CD4-positive, alpha-beta T cell treated with Interleukin-15 for 1 hour (primary cell): ENCODE measurements at regions not wholly inside any gene's neighbourhood (a gene's known extent, or its start where the extent isn't known, plus 50 kb on each side); places are given as distances from the start of the nearest gene placed in this dataset.

ENCODE experiments used
- DNase-seq: peaks from one replicate; pipeline ENCODE4 v3.0.0-alpha.2; 2020

DNA sequence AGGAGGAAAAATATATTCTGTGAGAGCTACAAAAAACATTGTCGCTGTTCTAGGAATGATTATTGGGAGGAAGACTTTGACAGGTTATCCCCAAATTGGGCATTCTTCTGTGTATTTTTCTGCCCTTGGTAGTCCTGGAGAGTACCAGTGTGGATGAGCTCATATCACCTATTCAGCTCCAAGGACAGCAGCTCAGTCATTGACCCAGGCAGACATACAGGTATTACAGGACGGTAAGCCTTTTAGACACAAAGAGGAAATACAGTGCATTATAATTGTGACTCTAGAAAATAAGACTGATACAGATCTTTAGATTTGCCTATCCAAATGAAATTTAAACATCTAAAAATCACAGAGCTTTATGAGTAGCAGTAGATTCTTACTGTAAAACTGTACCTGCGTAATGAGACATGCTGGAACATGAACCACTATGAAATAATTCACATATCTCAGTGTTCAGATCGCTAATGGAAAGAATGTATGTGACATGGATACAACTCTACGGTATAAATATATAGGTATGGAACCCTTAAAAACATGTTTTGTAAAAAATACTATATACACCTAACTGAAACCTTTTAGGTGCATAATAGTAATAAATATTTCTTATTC, 56.0 kb downstream of the PLK2 start:
- no peak for DNase-seq

GRCh38 chr5:58401701-58402100, 58.2 kb downstream of the PLK2 start:
- DNase-seq, result no peak

- DNase-seq, result no peak
These were observed 59.1 kb downstream of the PLK2 start for GRCh38 chr5:58400737-58401136.

DNA sequence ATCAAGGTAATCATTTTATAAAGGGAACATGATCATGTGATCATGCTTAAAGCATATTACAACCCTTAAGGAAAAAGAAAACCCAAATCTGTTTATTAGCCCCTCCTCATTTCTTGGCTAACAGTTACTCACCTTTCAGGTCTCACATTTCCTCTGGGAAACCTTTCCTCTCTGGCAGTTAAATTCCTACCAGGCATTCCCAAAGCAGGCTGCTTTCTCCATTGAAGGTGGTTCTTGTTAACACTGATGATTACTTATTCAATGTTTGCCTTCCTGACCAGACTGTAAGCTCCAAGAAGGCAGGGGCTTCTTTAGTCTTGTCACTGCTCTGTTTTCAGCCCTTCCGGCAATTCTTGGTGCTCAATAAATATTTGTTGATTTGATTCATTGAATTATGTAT, 59.9 kb downstream of the PLK2 start:
- DNase-seq, result no peak

DNA sequence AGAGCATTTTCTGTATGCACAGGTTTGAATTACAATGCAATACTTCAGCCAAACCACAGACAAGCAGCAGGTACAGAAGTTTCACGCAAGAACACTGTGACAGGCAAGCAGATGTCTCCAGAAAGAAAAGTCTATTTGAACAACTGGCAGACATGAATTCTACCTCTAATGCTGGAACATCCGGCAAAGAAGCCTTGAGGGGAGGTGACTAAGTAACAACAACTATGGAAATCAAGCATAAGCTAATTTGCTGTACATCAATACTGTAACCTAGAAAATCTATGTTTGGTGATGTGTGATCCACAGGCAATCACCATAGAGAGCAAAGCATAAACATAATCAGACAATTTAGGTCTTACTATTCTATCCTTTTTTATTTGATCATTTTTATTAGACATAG, 65.5 kb downstream of the PLK2 start:
- DNase-seq, result no peak

- DNase-seq, result no peak
These were observed 66.2 kb downstream of the PLK2 start for GRCh38 chr5:58393716-58394115.

DNA sequence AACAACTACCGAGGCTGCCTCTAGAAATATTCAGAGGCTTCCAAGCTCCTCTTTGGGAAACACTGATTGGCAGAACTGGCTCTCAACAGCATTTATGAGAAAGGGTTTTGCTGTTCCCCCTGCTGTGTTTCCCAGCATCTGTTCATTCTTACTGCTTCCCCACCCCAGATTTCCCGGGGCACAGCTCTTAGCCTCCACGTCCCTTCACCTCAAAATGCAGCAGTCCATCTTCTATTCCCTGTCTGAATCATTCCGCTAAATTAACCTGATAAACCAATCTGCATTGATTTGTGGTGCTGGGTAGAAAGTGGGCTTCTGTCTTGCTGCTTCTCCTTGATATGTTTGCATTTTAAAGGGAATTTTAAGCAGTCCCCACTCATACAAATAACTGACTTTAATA, 67.4 kb downstream of the PLK2 start:
- DNase-seq, result no peak

GRCh38 chr5:58383448-58383847, 76.4 kb downstream of the PLK2 start:
- no peak for DNase-seq

DNA sequence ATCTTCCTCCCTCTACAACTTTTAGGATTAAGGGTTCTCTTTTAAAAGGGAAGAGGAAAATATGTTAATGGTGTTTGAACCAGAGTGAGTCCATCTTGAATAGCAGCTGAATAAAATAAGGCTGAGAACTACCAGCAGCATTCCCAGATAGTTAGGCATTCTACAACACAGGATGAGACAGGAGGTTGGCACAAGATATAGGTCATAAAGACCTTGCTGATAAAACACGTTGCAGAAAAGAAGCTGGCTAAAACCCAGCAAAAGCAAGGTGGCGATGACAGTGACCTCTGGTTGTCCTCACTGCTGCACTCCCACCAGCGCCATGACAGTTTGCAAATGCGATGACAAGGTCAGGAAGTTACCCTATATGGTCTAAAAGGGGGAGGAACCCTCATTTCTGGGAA, 77.8 kb downstream of the PLK2 start:
- DNase-seq, result no peak

GRCh38 chr5:58381566-58381965, 78.3 kb downstream of the PLK2 start:
- no peak for DNase-seq

GRCh38 chr5:58380655-58381054, 79.2 kb downstream of the PLK2 start:
- no peak for DNase-seq

DNA sequence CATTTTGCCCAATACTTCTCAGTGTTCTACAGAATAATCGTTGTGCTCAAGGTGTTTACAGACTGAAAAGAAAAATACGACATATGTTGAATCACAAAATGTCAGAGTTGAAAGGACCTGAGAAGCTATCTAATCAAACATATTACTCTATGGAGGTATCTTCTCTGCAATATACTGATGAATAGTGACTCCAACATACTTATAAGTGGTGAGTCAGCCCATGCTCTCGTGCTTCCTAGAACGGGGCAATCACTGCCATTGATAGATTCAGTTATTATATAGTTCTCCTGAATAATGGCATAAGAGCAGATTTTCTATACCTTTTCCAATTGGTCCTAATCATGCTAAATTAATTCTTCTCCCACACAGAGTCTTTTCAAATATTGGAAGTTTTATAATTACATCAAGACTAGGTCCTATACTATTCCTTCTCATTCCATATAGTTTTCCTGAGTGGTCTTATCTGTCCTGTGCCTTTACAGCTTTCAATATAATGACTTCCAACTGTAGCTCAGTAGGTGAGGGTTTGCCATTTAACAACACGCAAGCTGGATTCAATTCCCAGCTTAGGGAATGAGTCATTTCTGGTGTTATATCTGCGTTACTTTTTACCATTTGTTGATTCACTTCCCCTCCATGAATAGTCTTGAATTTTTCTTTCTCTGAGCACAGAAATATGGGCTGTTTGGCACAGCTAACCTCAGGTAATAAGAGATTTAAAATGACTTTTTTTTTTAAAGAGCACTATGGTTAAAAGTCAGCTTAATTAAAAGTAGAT, 81.1 kb downstream of the PLK2 start:
- DNase-seq, result no peak

DNA sequence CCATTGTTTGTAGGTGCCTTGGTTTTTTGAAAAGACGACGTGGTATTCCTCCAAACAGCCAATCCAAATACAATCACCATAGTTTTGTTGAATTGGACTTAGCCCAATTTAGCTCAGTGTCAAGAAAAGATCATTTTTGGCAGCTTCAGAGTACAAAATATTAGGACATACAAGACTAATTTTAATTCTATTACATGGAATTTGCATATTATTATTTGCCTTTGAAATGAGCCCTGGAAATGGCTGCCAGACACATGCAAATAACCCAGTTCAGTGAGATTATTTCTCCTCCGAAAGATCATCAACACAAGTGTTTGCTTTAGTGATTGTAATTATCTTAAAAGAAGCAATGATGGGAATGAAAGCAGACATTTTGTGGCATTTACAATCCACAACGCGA, 89.3 kb downstream of the PLK2 start:
- DNase-seq, result no peak

DNA sequence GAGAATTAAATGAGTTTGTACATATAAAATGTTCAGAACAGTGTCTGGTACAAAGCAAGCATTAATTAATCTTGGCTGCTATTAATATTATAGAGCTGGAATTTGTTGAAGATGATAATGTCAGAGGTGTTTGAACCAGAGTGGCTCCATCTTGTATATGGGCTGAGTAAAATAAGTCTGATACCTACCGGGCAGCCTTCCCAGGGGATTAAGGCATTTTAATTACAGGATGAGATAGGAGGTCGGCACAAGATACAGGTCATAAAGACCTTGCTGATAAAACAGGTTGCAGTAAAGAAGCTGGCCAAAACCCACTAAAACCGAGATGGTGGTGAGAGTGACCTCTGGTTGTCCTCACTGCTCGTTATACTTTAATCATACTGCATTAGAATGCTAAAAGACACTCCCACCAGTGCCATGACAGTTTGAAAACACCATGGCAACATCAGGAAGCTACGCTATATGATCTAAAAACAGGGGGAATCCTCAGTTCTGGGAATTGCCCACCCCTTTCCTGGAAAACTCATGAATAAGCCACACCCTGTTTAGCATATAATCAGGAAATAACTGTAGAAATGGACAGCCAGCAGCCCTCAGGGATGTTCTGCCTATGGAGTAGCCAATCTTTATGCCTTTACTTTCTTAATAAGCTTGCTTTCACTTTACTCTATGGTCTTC, 90.2 kb downstream of the PLK2 start:
- DNase-seq, result no peak

DNA sequence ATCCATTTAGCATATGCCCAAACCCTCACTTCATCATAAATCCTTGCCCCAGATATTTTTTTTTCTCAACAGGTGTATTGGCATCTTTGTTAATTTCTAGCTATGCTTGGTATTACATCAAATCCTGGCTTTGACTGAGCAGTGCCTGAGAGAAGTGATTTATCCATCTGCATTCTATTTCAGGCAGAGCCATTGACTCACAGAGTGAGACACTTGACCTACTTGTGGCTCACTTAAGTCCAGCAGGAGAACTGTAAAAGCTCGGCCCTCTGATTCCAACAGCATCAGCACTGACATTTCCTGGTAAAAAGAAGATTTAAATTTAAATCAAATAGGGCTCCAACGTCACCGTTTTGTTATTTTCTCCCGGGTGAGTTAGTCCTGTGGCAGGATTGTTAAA, 93.4 kb downstream of the PLK2 start:
- no peak for DNase-seq

- no peak for DNase-seq
These were observed 94.1 kb downstream of the PLK2 start for GRCh38 chr5:58365791-58366190.

DNA sequence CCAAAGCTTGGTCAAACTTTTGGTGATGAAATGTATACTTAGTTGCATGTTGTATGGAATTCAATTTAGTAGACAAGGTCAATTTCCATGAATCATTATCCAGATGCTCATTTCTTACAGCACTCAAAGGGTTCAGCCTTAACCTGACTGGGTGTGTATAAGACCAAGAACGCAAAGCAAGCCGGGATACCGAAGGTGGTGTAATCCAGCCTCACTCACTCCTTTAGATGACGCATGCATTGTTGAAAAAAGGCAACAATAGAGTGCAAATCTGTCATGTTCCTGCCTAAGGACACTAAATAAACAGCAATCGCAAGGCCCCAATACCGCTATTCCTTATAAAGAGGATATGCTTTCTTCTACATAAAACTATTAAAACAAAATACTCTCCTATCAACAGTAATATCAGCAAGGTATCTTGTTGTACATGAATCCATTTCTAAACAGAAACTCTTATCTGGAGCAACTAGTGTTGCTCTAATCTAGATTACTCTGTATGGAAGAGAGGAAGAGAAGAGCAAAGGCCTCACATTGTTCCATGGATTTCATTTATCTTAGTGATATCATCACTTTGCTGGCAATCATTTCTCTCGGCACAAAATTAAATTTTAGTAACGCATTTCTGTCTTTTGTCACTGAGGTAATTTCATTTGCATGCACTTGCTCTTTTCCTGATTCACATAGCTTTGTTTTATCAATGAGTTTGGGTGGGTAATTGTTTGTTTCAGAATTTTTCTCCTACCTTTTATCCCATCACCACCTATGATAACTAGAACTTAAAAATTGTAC, 96.2 kb downstream of the PLK2 start:
- DNase-seq, result no peak

GRCh38 chr5:58362135-58362534, 97.8 kb downstream of the PLK2 start:
- DNase-seq, result no peak

- DNase-seq, result no peak
These were observed 99.1 kb downstream of the PLK2 start for GRCh38 chr5:58360794-58361193.

DNA sequence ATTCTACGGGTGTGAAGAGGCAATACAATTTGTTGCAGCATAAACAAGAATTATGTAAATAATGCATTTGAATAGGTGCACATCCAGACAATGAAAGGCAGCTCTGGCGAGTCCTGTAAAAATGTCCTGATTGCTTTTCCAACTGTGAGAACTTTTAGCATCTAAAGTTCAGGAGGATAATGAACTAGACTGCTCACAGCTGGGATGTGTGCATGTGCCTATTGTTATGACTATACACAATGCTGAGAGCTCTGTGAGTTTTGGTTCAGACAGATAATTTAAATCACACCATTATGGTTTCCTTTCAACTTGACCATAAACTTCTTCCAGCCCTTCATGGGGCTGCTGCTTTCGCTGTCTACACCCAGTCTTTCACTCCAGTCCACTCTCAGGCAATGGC, 99.9 kb downstream of the PLK2 start:
- DNase-seq, result no peak

DNA sequence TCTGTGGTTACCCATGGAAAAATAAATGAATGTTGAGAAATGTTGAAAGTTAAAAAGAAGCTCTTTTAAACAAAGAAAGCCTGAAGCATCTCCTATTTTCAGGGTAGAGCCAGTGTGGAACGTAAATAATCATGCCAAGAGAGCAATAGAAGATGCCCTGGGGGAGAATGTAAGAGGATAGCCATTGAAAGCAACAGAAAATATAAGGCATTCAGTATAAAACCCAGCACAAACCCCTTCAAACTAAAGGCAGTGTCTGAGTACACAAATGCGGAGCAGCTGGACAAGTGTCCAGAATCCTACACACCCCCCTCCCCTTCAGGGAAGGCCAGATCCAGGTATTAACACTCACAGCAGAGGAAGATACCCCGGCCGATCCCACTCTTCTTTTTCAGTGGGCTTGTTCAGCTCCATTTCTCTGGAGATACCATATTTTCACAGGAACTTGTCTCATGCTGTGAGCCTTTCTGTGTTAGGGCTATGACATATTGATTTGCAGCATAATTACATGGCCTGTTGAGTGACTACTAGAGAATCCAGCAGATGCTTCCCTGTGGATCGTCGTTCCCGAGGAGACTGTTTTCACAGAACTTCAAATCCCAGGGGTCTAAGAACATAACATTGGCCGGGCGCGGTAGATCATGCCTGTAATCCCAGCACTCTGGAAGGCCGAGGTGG, 101.2 kb downstream of the PLK2 start:
- DNase-seq, result no peak

DNA sequence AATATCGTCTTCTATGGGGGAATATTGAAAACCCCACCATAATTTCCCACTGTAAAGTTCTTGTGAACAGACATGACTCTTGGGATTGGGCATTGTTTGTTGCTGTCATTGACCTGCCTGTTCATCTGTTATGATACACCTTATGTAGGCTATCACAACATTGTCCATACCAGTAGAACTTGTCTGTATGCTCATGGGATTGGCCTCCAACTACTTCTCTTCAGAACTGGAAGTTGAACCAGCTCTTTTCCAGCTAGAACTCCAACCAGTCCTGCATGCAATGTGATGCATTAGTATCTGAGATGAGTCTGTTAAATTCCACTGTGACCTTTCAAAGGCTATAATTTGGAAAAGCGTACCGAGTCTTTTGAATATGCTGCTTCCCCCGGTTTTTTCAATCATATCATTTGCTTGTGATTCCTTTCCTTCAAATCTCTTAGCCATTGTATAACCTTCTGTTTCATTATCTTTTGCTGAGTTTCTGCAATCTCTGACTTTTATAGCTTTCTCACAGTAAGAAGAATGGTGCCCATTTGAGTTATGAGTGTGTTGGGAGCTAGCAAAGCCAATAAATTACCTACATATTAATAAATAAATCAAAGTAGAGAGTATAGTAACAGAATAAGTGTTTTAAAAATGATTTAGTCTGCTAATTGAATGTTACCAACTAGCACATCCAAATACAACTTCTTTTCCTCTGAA, 101.9 kb downstream of the PLK2 start:
- no peak for DNase-seq
